Neural progenitor cell (in vitro differentiated cells): ENCODE measurements at regions not wholly inside any gene's neighbourhood (a gene's known extent, or its start where the extent isn't known, plus 50 kb on each side); places are given as distances from the start of the nearest gene placed in this dataset.

ENCODE experiments used
- EZH2 ChIP-seq: fragments of 200-600 bp; sonication (generic); IDR thresholded peaks from 2 replicates; pipeline ENCODE4 v1.6.1; 2017; ENCODE audit warnings: antibody characterized with exemption, mild to moderate bottlenecking, moderate library complexity
- TF ChIP-seq, protein P1 (sequence below): fragments of 200-600 bp; sonication (generic); IDR thresholded peaks from 2 replicates; pipeline ENCODE4 v1.5.1; 2017; ENCODE audit warnings: antibody characterized with exemption, mild to moderate bottlenecking

DNA sequence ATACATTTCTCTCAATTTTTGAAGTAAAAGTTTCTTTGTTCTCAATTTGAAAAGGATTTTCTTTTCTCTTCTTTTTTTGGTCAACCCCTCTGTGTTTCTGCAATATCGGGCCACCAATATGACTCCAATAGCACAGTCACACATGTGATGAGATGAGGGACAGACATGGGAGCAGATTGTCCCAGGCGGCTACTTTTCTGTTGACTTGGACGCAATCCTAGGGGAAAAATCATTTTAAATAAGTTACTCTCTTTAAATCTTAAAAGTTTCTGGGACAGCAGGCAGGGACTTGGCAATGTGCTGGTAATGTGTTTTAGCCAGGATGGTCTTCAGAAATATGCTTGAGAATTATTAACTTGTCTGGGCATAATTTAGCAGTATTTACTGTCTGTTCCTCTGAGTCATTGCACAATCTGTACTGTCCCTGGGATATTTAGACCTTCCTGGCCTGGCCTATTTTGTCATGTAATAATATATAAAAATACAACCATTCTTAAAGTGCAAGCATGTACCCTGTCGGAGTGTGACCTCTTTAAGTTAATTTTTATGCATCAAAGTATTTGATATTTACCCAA, 388.5 kb upstream of the FANCL start:
- no peak for TF ChIP-seq EZH2
- TF ChIP-seq, protein P1, sequence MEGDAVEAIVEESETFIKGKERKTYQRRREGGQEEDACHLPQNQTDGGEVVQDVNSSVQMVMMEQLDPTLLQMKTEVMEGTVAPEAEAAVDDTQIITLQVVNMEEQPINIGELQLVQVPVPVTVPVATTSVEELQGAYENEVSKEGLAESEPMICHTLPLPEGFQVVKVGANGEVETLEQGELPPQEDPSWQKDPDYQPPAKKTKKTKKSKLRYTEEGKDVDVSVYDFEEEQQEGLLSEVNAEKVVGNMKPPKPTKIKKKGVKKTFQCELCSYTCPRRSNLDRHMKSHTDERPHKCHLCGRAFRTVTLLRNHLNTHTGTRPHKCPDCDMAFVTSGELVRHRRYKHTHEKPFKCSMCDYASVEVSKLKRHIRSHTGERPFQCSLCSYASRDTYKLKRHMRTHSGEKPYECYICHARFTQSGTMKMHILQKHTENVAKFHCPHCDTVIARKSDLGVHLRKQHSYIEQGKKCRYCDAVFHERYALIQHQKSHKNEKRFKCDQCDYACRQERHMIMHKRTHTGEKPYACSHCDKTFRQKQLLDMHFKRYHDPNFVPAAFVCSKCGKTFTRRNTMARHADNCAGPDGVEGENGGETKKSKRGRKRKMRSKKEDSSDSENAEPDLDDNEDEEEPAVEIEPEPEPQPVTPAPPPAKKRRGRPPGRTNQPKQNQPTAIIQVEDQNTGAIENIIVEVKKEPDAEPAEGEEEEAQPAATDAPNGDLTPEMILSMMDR = no peak
